Epithelial cell of proximal tubule (primary cell): ENCODE measurements at regions not wholly inside any gene's neighbourhood (a gene's known extent, or its start where the extent isn't known, plus 50 kb on each side); places are given as distances from the start of the nearest gene placed in this dataset.

ENCODE experiments used
- DNase-seq: peaks from one replicate; pipeline ENCODE4 v3.0.0-alpha.2; 2011; ENCODE audit warnings: low read depth
- H3K4me3 ChIP-seq: 2 replicates; pipeline ENCODE4 v1.5.1; 2011; ENCODE audit warnings: low read depth, mild to moderate bottlenecking, low read length
- CTCF ChIP-seq: conservative IDR thresholded peaks from 2 replicates; pipeline ENCODE4 v1.5.1; 2012; ENCODE audit warnings: low read depth, mild to moderate bottlenecking, low read length

- no peak for TF ChIP-seq CTCF
- H3K4me3 ChIP-seq: no peak overlapping the region
- DNase-seq: no peak
Measured at GRCh38 chr4:107212565-107212964, 176.5 kb upstream of the DKK2 start.

GRCh38 chr4:107210450-107211239 is 174.5 kb upstream of the DKK2 start:
- peak overlapping the region; percentile 9 for H3K4me3 ChIP-seq
- peak; percentile 2 for DNase-seq
- no peak for TF ChIP-seq CTCF

- DNase-seq: no peak
- no peak overlapping the region for H3K4me3 ChIP-seq
- no peak for TF ChIP-seq CTCF
Measured at GRCh38 chr4:107203733-107204132, 167.6 kb upstream of the DKK2 start.

GRCh38 chr4:107202744-107203143 is 166.6 kb upstream of the DKK2 start:
- no peak for TF ChIP-seq CTCF
- no peak for DNase-seq
- H3K4me3 ChIP-seq: no peak overlapping the region

GRCh38 chr4:107197121-107197520 is 161.0 kb upstream of the DKK2 start:
- no peak for DNase-seq
- H3K4me3 ChIP-seq: no peak overlapping the region
- no peak for TF ChIP-seq CTCF

GRCh38 chr4:107196312-107196711 is 160.2 kb upstream of the DKK2 start:
- no peak for TF ChIP-seq CTCF
- H3K4me3 ChIP-seq: no peak overlapping the region
- no peak for DNase-seq

DNA sequence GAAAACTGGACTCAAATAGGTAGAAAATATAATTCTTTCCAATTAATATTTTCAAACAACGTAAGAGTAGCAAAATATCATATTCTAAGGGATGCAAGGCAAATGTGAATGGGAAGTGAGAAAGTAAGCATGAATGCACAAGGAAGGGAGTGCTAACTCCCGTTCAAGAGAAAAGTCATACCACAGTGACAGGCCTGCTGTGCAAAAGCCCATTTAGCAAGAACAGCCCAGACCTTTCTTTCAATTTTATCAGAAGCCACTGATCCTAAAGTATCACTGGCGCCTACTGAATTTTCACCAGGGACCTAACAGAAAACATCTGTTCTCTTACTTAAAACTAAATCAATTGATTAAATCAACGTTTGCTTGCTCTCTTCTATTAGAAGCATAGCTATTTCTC is 157.9 kb upstream of the DKK2 start:
- no peak for TF ChIP-seq CTCF
- DNase-seq: no peak
- H3K4me3 ChIP-seq: no peak overlapping the region
